IMR-90 (cell line): ENCODE measurements at regions not wholly inside any gene's neighbourhood (a gene's known extent, or its start where the extent isn't known, plus 50 kb on each side); places are given as distances from the start of the nearest gene placed in this dataset.

Experiments used
- ATAC-seq: fragments of 200-7000 bp; cut with Tn5 transposase; 2 replicates; pipeline ENCODE4 v1.9.1; 2020; ENCODE audit warnings: low read depth, mild to moderate bottlenecking, moderate library complexity
- BruUV-seq: library from RNA; stranded (reverse); fragments of 400-500 nt; replicated peaks from 2 replicates; lab custom pipeline; 2021; lab: Mats Ljungman, UMichigan
- CTCF ChIA-PET: fragments of 300-600 bp; formaldehyde crosslinking; extraction: SDS; loops from one replicate; lab custom pipeline; 2021; ENCODE audit warnings: antibody characterized with exemption; lab: Yijun Ruan, JAX
- POLR2A ChIA-PET: fragments of 300-600 bp; sonication (Branson Sonifier 250); formaldehyde crosslinking; loops from one replicate; lab custom pipeline; 2022; ENCODE audit warnings: antibody characterized with exemption; ENCODE audit not compliant: unreplicated experiment; lab: Charles Lee
- DNase-seq: peaks from one replicate; pipeline ENCODE4 v3.0.0; 2013
- H2AFZ ChIP-seq: replicated peaks from 2 replicates; pipeline ENCODE3; 2013; ENCODE audit warnings: low read length, mild to moderate bottlenecking; ENCODE audit not compliant: poor library complexity
- H2AK5ac ChIP-seq: 2 replicates; pipeline ENCODE4 v1.6.1; 2013; ENCODE audit warnings: low read depth, low read length, inconsistent platforms
- H2AK9ac ChIP-seq: replicated peaks from 2 replicates; pipeline ENCODE3; 2013; ENCODE audit warnings: mild to moderate bottlenecking, low read depth, low read length, moderate library complexity; ENCODE audit not compliant: poor library complexity
- H2BK120ac ChIP-seq: 2 replicates; pipeline ENCODE4 v1.6.1; 2013; ENCODE audit warnings: low read depth, low read length, inconsistent platforms
- H2BK15ac ChIP-seq: 3 replicates; pipeline ENCODE4 v1.6.1; 2013; ENCODE audit warnings: low read depth, low read length, inconsistent platforms
- H2BK20ac ChIP-seq: 2 replicates; pipeline ENCODE4 v1.6.1; 2013; ENCODE audit warnings: low read depth, mild to moderate bottlenecking, inconsistent platforms, low read length, moderate library complexity
- H2BK5ac ChIP-seq: 2 replicates; pipeline ENCODE4 v1.6.1; 2013; ENCODE audit warnings: mild to moderate bottlenecking, low read depth, low read length, inconsistent platforms; ENCODE audit not compliant: poor library complexity, severe bottlenecking
- H3K14ac ChIP-seq: replicated peaks from 2 replicates; pipeline ENCODE4 v1.6.1; 2013; ENCODE audit warnings: low read depth, low read length, inconsistent platforms
- H3K18ac ChIP-seq: 2 replicates; pipeline ENCODE4 v1.6.1; 2013; ENCODE audit warnings: low read depth, low read length, control low read depth
- H3K23ac ChIP-seq: 2 replicates; pipeline ENCODE4 v1.6.1; 2013; ENCODE audit warnings: low read depth, low read length, inconsistent platforms
- H3K27ac ChIP-seq: 2 replicates; pipeline ENCODE4 v1.5.1; 2013; ENCODE audit warnings: mild to moderate bottlenecking, control low read depth, low read length; ENCODE audit not compliant: insufficient read depth
- H3K27me3 ChIP-seq: 2 replicates; pipeline ENCODE4 v1.6.1; 2013; ENCODE audit warnings: low read length; ENCODE audit not compliant: control insufficient read depth, insufficient read depth
- H3K36me3 ChIP-seq: 2 replicates; pipeline ENCODE4 v1.6.1; 2013; ENCODE audit warnings: low read length, mixed read lengths; ENCODE audit not compliant: control insufficient read depth, insufficient read depth
- H3K4ac ChIP-seq: 2 replicates; pipeline ENCODE4 v1.6.1; 2013; ENCODE audit warnings: low read depth, low read length, inconsistent platforms
- H3K4me1 ChIP-seq: 2 replicates; pipeline ENCODE4 v1.6.1; 2013; ENCODE audit warnings: low read length, mixed read lengths; ENCODE audit not compliant: control insufficient read depth, insufficient read depth
- H3K4me2 ChIP-seq: 2 replicates; pipeline ENCODE4 v1.6.1; 2013; ENCODE audit warnings: low read depth, mild to moderate bottlenecking, control low read depth, low read length, moderate library complexity
- H3K4me3 ChIP-seq: 2 replicates; pipeline ENCODE4 v1.5.1; 2013; ENCODE audit warnings: low read depth, mild to moderate bottlenecking, control low read depth, low read length, moderate library complexity; ENCODE audit not compliant: insufficient read depth
- H3K56ac ChIP-seq: 2 replicates; pipeline ENCODE4 v1.6.1; 2013; ENCODE audit warnings: low read length, inconsistent platforms; ENCODE audit not compliant: insufficient read depth; ENCODE audit errors: extremely low read depth
- H3K79me1 ChIP-seq, 2 experiments: 2 replicates each; pipeline ENCODE4 v1.6.1; 2013; ENCODE audit warnings: low read length in 2 of 2, inconsistent platforms in 1 of 2, low read depth in 1 of 2
- H3K9ac ChIP-seq: 2 replicates; pipeline ENCODE4 v1.6.1; 2013; ENCODE audit warnings: low read depth, low read length, control low read depth
- H3K9me1 ChIP-seq: 2 replicates; pipeline ENCODE4 v1.6.1; 2013; ENCODE audit warnings: low read length, inconsistent platforms; ENCODE audit not compliant: insufficient read depth
- H3K9me3 ChIP-seq: 2 replicates; pipeline ENCODE4 v1.6.1; 2013; ENCODE audit warnings: low read length; ENCODE audit not compliant: control insufficient read depth, insufficient read depth
- H4K20me1 ChIP-seq: 2 replicates; pipeline ENCODE4 v1.6.1; 2013; ENCODE audit warnings: low read length, inconsistent platforms; ENCODE audit not compliant: insufficient read depth
- H4K5ac ChIP-seq: 2 replicates; pipeline ENCODE4 v1.6.1; 2013; ENCODE audit warnings: mild to moderate bottlenecking, low read depth, low read length, control low read depth
- H4K8ac ChIP-seq, 2 experiments: 2 replicates each; pipeline ENCODE4 v1.6.1; 2013; ENCODE audit warnings: low read depth in 2 of 2, low read length in 2 of 2, control low read depth in 1 of 2, inconsistent platforms in 1 of 2
- H4K91ac ChIP-seq: 2 replicates; pipeline ENCODE4 v1.6.1; 2013; ENCODE audit warnings: low read depth, low read length, inconsistent platforms; ENCODE audit not compliant: insufficient read depth
- FOS ChIP-seq: fragments of 150-350 bp; IDR thresholded peaks from 2 replicates; pipeline ENCODE4 v1.6.1; 2016; ENCODE audit warnings: low read depth, low read length
- MAFK ChIP-seq: IDR thresholded peaks from 2 replicates; pipeline ENCODE4 v1.6.1; 2012; ENCODE audit warnings: low read depth, low read length, improper control_type of control experiment
- RAD21 ChIP-seq: IDR thresholded peaks from 2 replicates; pipeline ENCODE4 v1.6.1; 2012; ENCODE audit warnings: low read length, improper control_type of control experiment
- RFX5 ChIP-seq: IDR thresholded peaks from 2 replicates; pipeline ENCODE4 v1.8.0; 2012; ENCODE audit warnings: low read depth, mild to moderate bottlenecking, low read length, moderate library complexity
- USF2 ChIP-seq: fragments of 150-350 bp; IDR thresholded peaks from 2 replicates; pipeline ENCODE4 v1.6.1; 2017; ENCODE audit warnings: mild to moderate bottlenecking, antibody characterized with exemption, low read length, low read depth
- WGBS, 2 experiments: methylation state at CpG; one replicate each; pipeline versions ENCODE4 v1.1.5 to v1.1.7; 2013; ENCODE audit warnings: missing lambda C conversion rate in 2 of 2; ENCODE audit not compliant: insufficient read length in 1 of 2; ENCODE audit errors: extremely low coverage in 2 of 2; 5-methylcytosine and 5-hydroxymethylcytosine counted together
- dilution Hi-C: fragments of 300-500 bp; cut with HindIII; formaldehyde crosslinking; loops from one replicate; pipeline ENCODE4 v1.14.3; 2018; ENCODE audit warnings: low sequenced_read_pairs; ENCODE audit not compliant: unreplicated experiment
- in situ Hi-C: fragments of 300-500 bp; cut with MboI; formaldehyde crosslinking; loops from 3 replicates; pipeline ENCODE4 v1.14.3; 2019; ENCODE audit warnings: low sequenced_read_pairs, inconsistent platforms, mixed read lengths
- intact Hi-C: fragments of 100-400 bp; cut with micrococcal nuclease; formaldehyde crosslinking; loops from 2 replicates; pipeline ENCODE4 v1.10.0; 2022

- H3K27ac ChIP-seq: no peak overlapping the region
- H3K9me3 ChIP-seq: peaks cover 7% of the 10 kb centered on the region
- no peak overlapping the region for H2BK15ac ChIP-seq
- BruUV-seq: no TSS peak
- no peak overlapping the region for H2BK20ac ChIP-seq
- no peak overlapping the region for H3K18ac ChIP-seq
- H4K8ac ChIP-seq: no peak overlapping the region
- CTCF ChIA-PET: no interaction called here
- H3K36me3 ChIP-seq: no peaks in the 10 kb centered on the region
- no peak overlapping the region for H2AK5ac ChIP-seq
- H3K56ac ChIP-seq: no peak overlapping the region
- H3K4me1 ChIP-seq: no peaks in the 10 kb centered on the region
- TF ChIP-seq RAD21 (no peak), MAFK (no peak), FOS (no peak), USF2 (no peak), RFX5 (no peak)
- ATAC-seq: no peak
- H3K27me3 ChIP-seq: no peaks in the 10 kb centered on the region
- H4K20me1 ChIP-seq: no peaks in the 10 kb centered on the region
- H4K91ac ChIP-seq: no peak overlapping the region
- no peak overlapping the region for H3K4me2 ChIP-seq
- intact Hi-C loops (no loop called here), dilution Hi-C loops (no loop called here), in situ Hi-C loops (no loop called here)
- H4K5ac ChIP-seq: no peak overlapping the region
- POLR2A ChIA-PET: no interaction called here
- no peaks in the 10 kb centered on the region for H3K9me1 ChIP-seq
- H2BK120ac ChIP-seq: no peak overlapping the region
- 20% methylated on average over 1 of the region's 3 CpGs; no CpG with 5 or more reads in 1 of the 2 experiments for WGBS, 2 experiments
- H3K79me1 ChIP-seq: no peaks in the 10 kb centered on the region
- H3K9ac ChIP-seq: no peak overlapping the region
- H2BK5ac ChIP-seq: no peak overlapping the region
- no peak overlapping the region for H3K4me3 ChIP-seq
- no peak overlapping the region for H2AFZ ChIP-seq
- H3K4ac ChIP-seq: no peak overlapping the region
- no peak for DNase-seq
- H2AK9ac ChIP-seq: no peak overlapping the region
- H3K23ac ChIP-seq: no peak overlapping the region
- no peak overlapping the region for H3K14ac ChIP-seq
Measured at GRCh38 chr9:117787746-117788145, 83.5 kb downstream of the TLR4 start.
